Astrocyte of the cerebellum (primary cell): ENCODE measurements at regions not wholly inside any gene's neighbourhood (a gene's known extent, or its start where the extent isn't known, plus 50 kb on each side); places are given as distances from the start of the nearest gene placed in this dataset.

Source experiments
- DNase-seq: peaks from one replicate; pipeline ENCODE4 v3.0.0-alpha.2; 2011; ENCODE audit warnings: low read depth
- H3K4me3 ChIP-seq: 2 replicates; pipeline ENCODE4 v1.5.1; 2011; ENCODE audit warnings: mild to moderate bottlenecking, low read depth, low read length, moderate library complexity
- in situ Hi-C: cut with HindIII; loops from 2 replicates; pipeline ENCODE4 v1.10.0; 2017; ENCODE audit warnings: low sequenced_read_pairs
- TF ChIP-seq, protein P1 (sequence below): IDR thresholded peaks from 2 replicates; pipeline ENCODE4 v1.5.1; 2012; ENCODE audit warnings: low read length, low read depth, moderate library complexity, mild to moderate bottlenecking; ENCODE audit errors: missing control alignments

DNA sequence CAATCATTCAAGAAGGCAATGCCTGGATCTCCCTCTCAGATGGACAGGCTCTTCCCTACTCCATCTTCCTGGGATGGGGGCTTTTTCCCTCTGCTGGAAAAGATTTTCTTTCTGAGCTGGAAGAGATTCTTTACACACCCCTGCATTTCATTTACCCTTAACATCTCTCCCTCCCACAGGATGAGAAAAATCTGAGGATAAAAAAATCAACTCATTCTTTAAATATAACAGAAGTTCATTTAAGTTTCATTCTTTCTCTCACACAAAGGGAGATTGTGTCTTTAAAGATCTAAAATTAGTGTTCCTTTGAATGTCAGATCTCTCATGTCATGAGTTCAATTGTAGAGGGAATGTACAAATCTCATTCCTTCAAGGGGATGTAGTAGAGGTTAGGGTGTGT, 109.0 kb downstream of the ZNF518B start:
- TF ChIP-seq, protein P1, sequence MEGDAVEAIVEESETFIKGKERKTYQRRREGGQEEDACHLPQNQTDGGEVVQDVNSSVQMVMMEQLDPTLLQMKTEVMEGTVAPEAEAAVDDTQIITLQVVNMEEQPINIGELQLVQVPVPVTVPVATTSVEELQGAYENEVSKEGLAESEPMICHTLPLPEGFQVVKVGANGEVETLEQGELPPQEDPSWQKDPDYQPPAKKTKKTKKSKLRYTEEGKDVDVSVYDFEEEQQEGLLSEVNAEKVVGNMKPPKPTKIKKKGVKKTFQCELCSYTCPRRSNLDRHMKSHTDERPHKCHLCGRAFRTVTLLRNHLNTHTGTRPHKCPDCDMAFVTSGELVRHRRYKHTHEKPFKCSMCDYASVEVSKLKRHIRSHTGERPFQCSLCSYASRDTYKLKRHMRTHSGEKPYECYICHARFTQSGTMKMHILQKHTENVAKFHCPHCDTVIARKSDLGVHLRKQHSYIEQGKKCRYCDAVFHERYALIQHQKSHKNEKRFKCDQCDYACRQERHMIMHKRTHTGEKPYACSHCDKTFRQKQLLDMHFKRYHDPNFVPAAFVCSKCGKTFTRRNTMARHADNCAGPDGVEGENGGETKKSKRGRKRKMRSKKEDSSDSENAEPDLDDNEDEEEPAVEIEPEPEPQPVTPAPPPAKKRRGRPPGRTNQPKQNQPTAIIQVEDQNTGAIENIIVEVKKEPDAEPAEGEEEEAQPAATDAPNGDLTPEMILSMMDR = no peak
- in situ Hi-C loops = no loop called here
- H3K4me3 ChIP-seq = no peak overlapping the region
- DNase-seq = no peak

DNA sequence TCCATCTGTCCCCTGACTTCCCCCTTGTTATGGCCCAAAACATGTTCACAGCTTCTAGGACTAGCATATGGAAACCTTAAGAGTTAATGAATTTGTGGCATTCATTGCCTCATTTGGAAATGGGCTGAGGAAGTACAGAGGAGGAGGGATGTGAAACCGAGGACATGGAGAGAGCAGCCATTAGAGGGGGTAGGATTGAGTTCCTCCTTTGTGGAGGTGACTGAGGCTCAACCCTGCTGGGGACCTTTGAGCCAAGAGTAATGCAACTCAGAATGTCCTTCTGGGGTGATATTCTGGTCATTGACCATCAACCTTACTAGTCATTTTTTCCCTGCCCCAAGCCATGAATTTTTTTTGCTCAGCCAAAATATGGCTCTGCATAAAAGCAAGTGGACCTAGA, 109.4 kb downstream of the ZNF518B start:
- DNase-seq = no peak
- in situ Hi-C loops = no loop called here
- H3K4me3 ChIP-seq = no peak overlapping the region
- TF ChIP-seq, protein P1 = no peak

DNA sequence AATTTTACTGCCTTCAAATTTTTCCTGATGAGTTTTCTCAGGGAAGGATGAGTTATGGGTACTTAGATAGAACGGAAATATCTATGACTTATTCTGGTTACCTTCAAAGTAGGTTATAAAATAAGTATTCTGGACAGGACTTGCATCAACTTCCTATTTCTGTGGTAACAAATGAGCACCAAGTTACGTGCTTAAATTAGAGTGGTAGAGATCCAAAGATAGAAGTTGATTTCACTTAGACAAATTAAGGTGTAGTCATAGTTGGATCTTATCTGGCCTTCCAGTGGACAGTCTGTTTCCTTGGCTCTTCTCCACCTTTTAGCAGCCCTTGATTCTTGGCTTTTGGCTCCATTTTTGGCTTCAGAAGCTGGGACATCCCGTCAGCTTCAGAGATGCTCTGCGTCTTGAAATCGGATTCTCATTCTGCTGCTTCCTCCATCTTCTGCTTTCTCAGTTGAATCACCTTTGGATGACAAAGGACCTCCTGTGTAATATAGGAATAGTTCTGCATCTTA, 109.9 kb downstream of the ZNF518B start:
- in situ Hi-C loops = no loop called here
- TF ChIP-seq, protein P1 = no peak
- DNase-seq = no peak
- H3K4me3 ChIP-seq = no peak overlapping the region

DNA sequence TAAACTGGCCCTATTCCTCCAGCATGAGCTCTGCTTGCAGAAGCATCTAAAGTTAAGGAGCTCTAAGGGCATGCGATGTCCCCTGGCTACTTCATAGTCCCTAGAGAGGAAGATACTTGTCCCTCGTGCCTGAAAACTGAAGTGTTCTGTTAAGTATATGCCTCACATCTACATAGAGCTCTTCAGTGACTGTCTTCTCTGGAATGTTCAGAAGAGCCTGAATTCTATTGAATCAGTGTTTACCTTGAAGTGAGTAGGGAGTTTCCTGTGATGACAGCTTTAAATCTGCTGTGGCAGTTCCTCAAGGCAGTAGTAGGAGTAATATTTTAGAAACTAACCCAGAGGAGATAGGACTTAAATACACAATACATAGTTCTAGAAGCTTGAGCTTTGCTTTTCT, 111.2 kb downstream of the ZNF518B start:
- TF ChIP-seq, protein P1 = no peak
- in situ Hi-C loops = no loop called here
- H3K4me3 ChIP-seq = no peak overlapping the region

DNA sequence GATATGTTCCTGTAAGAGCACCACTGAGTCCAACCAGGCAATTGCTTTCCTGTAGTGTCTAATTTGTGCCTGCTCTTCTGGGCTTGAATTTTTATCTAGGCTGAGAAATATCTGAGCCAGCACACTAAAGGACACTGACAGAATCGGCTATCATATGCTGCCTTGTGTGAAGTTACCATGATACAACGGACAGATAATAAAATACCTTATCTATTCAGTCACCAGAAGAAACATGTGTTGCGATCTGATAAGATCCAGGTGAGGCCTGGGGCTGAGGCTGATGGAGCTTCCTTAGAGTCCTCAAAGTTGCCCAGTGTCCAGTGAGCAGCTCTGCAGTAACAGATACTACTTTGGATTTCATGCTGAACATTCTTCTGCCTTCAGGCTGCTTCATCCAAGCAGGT, 111.8 kb downstream of the ZNF518B start:
- H3K4me3 ChIP-seq = no peak overlapping the region
- TF ChIP-seq, protein P1 = no peak
- no peak for DNase-seq
- in situ Hi-C loops = no loop called here

More for the DNA sequence above, 111.2 kb downstream of the ZNF518B start:
- no peak for DNase-seq

DNA sequence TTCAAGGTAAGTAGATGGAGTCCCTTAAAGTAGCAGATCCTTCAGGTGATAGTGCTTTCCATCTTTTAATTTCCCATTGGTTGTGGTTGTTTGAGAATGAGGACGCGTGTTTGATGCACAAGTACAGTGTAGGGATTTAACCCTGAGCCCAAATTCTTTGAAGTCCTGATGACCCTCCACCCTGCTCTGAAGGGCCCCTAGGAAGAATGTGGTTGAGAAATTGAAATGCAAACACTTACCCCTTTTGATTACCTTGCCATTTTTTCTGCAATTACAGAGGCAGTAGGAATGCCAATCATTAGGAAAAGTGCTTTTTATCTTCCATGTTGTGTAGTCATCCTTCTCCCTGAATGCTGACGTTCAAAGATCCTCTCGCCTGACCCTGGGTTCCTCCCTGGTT, 112.4 kb downstream of the ZNF518B start:
- in situ Hi-C loops = no loop called here

More for the DNA sequence above, 112.4 kb downstream of the ZNF518B start:
- no peak overlapping the region for H3K4me3 ChIP-seq
- no peak for DNase-seq
- TF ChIP-seq, protein P1 = no peak
